Mammary epithelial cell (primary cell): ENCODE measurements at regions not wholly inside any gene's neighbourhood (a gene's known extent, or its start where the extent isn't known, plus 50 kb on each side); places are given as distances from the start of the nearest gene placed in this dataset.

Experiments used
- EZH2 ChIP-seq: IDR thresholded peaks from 2 replicates; pipeline ENCODE4 v1.6.1; 2012; ENCODE audit warnings: low read length, inconsistent platforms, borderline replicate concordance
- TF ChIP-seq, protein P1 (sequence below), 2 donors: IDR thresholded peaks in 1 of 2; conservative IDR thresholded peaks in 1 of 2; 2 replicates each; pipeline ENCODE4 v1.5.1; 2011 to 2012; ENCODE audit warnings: inconsistent platforms in 2 of 2, low read length in 2 of 2, mild to moderate bottlenecking in 2 of 2, control low read depth in 1 of 2, low read depth in 1 of 2; ENCODE audit not compliant: insufficient read depth in 1 of 2; ENCODE audit errors: extremely low read depth in 1 of 2

DNA sequence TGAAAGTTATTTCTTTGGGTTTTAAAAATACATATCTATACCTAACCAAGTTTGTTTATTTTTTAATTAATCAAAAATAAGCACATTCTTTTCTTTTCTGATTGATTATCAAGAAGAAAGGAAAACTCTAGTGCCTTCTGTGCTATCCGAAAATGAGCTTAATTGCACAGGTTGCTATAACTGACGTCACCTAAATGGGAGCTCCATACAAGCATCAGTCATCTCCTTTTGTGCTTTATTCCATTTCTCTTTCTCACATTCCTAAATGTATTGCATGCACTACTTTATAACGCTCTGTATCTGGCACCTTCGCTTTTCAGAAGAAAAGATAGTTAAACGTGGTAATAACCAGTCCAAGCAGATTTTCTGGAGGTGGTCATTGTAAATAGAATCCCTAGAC lies 675.0 kb downstream of the STPG2 start:
- TF ChIP-seq, protein P1, sequence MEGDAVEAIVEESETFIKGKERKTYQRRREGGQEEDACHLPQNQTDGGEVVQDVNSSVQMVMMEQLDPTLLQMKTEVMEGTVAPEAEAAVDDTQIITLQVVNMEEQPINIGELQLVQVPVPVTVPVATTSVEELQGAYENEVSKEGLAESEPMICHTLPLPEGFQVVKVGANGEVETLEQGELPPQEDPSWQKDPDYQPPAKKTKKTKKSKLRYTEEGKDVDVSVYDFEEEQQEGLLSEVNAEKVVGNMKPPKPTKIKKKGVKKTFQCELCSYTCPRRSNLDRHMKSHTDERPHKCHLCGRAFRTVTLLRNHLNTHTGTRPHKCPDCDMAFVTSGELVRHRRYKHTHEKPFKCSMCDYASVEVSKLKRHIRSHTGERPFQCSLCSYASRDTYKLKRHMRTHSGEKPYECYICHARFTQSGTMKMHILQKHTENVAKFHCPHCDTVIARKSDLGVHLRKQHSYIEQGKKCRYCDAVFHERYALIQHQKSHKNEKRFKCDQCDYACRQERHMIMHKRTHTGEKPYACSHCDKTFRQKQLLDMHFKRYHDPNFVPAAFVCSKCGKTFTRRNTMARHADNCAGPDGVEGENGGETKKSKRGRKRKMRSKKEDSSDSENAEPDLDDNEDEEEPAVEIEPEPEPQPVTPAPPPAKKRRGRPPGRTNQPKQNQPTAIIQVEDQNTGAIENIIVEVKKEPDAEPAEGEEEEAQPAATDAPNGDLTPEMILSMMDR (conservative IDR thresholded peaks at IDR 0.05 in 1 of 2, IDR thresholded peaks at IDR 0.05 in 1 of 2; ENCODE audit: extremely low read depth in 1 of 2, insufficient read depth in 1 of 2, low read depth in 1 of 2, low read length in 2 of 2): no peak
- no peak for TF ChIP-seq EZH2
